Liver (tissue), 3 donors: ENCODE measurements at regions not wholly inside any gene's neighbourhood (a gene's known extent, or its start where the extent isn't known, plus 50 kb on each side); places are given as distances from the start of the nearest gene placed in this dataset.

Source experiments
- CTCF ChIP-seq: fragments of 150-350 bp; IDR thresholded peaks from 2 replicates; pipeline ENCODE4 v1.5.1; 2017; ENCODE audit warnings: improper control_type of control experiment, low read depth, low read length; ENCODE audit not compliant: missing input control
- MAX ChIP-seq: IDR thresholded peaks from 2 replicates; pipeline ENCODE4 v1.6.1; 2016; ENCODE audit warnings: antibody characterized with exemption
- REST ChIP-seq: IDR thresholded peaks from 2 replicates; pipeline ENCODE4 v1.6.1; 2016; ENCODE audit warnings: antibody characterized with exemption, mild to moderate bottlenecking
- RXRA ChIP-seq, 2 donors: IDR thresholded peaks; 2 replicates each; pipeline ENCODE4 v1.6.1; 2017 to 2018; ENCODE audit warnings: antibody characterized with exemption in 2 of 2, mild to moderate bottlenecking in 1 of 2
- TAF1 ChIP-seq: conservative IDR thresholded peaks from 2 replicates; pipeline ENCODE4 v1.6.1; 2016; ENCODE audit warnings: antibody characterized with exemption, mild to moderate bottlenecking
- donor health status: healthy.
- donor health status: healthy.

GRCh38 chr5:15383021-15383420, 117.0 kb upstream of the FBXL7 start:
- TF ChIP-seq CTCF = no peak
- no peak for TF ChIP-seq TAF1
- no peak for TF ChIP-seq MAX
- no peak for TF ChIP-seq RXRA (IDR thresholded peaks at IDR 0.05)
- TF ChIP-seq REST = no peak
